CD4-positive, alpha-beta T cell (primary cell): ENCODE measurements at regions not wholly inside any gene's neighbourhood (a gene's known extent, or its start where the extent isn't known, plus 50 kb on each side); places are given as distances from the start of the nearest gene placed in this dataset.

ENCODE experiments used
- ATAC-seq: fragments of 200-7000 bp; cut with Tn5 transposase; one replicate; pipeline ENCODE4 v1.10.0; 2022; ENCODE audit warnings: mild to moderate bottlenecking; ENCODE audit not compliant: poor library complexity
- CTCF ChIA-PET: fragments of 350-600 bp; sonication (Branson Sonifier 250); formaldehyde crosslinking; loops from one replicate; lab custom pipeline; 2021; ENCODE audit warnings: antibody characterized with exemption, inconsistent platforms; lab: Charles Lee
- POLR2A ChIA-PET: fragments of 350-600 bp; sonication (Branson Sonifier 250); formaldehyde crosslinking; loops from one replicate; lab custom pipeline; 2021; ENCODE audit warnings: antibody characterized with exemption, inconsistent platforms; lab: Charles Lee
- DNase-seq, 14 experiments: peaks; one replicate each; pipeline ENCODE4 v3.0.0-alpha.2; 2013 to 2020; ENCODE audit warnings: mixed read lengths in 2 of 14
- H3K27ac ChIP-seq, 2 donors: one replicate each; pipeline versions ENCODE4 v1.5.1 to v1.7.0; 2013; ENCODE audit warnings: low read length in 2 of 2, low read depth in 1 of 2, mild to moderate bottlenecking in 1 of 2
- H3K27me3 ChIP-seq, 2 experiments: 1 replicate in 1 of 2; 2 replicates in 1 of 2; pipeline versions ENCODE4 v1.6.1 to v1.7.0; 2013; ENCODE audit warnings: low read length in 2 of 2, control low read depth in 1 of 2, mild to moderate bottlenecking in 1 of 2, moderate library complexity in 1 of 2; ENCODE audit not compliant: insufficient read depth in 2 of 2, control insufficient read depth in 1 of 2
- H3K36me3 ChIP-seq: one replicate; pipeline ENCODE4 v1.6.1; 2013; ENCODE audit warnings: low read length, control low read depth; ENCODE audit not compliant: insufficient read depth
- H3K4me1 ChIP-seq: one replicate; pipeline ENCODE4 v1.6.1; 2013; ENCODE audit warnings: low read length, control low read depth; ENCODE audit not compliant: insufficient read depth
- H3K4me3 ChIP-seq: one replicate; pipeline ENCODE4 v1.5.1; 2013; ENCODE audit warnings: mild to moderate bottlenecking, low read length, moderate library complexity
- H3K9me3 ChIP-seq, 2 experiments: 1 replicate in 1 of 2; 2 replicates in 1 of 2; pipeline versions ENCODE4 v1.6.1 to v1.7.0; 2013; ENCODE audit warnings: low read length in 2 of 2, mild to moderate bottlenecking in 2 of 2, control low read depth in 1 of 2, moderate library complexity in 1 of 2; ENCODE audit not compliant: control insufficient read depth in 1 of 2, insufficient read depth in 1 of 2
- H3K27ac Mint-ChIP-seq: one replicate; pipeline ENCODE4 v1.8.0; 2020; ENCODE audit warnings: mixed read lengths
- H3K27me3 Mint-ChIP-seq: one replicate; pipeline ENCODE4 v1.8.0; 2021; ENCODE audit warnings: mixed read lengths
- H3K36me3 Mint-ChIP-seq: one replicate; pipeline ENCODE4 v1.8.0; 2021; ENCODE audit warnings: low read depth, mixed read lengths
- H3K4me1 Mint-ChIP-seq: one replicate; pipeline ENCODE4 v1.8.0; 2021; ENCODE audit warnings: low read depth, mixed read lengths
- H3K4me3 Mint-ChIP-seq: one replicate; pipeline ENCODE4 v1.8.0; 2020; ENCODE audit warnings: mild to moderate bottlenecking, mixed read lengths
- H3K9me3 Mint-ChIP-seq: one replicate; pipeline ENCODE4 v1.8.0; 2020; ENCODE audit warnings: mixed read lengths
- CTCF ChIP-seq: fragments of 200-600 bp; IDR thresholded peaks from one replicate; pipeline ENCODE4 v1.8.0; 2022; ENCODE audit warnings: antibody characterized with exemption, mild to moderate bottlenecking
- intact Hi-C, 2 experiments: fragments of 100-400 bp; cut with DNase I in 1 of 2; cut with micrococcal nuclease in 1 of 2; formaldehyde crosslinking; loops; one replicate each; pipeline versions ENCODE4 v1.15.1 to v1.9.0; 2023 to 2025; cut with DNase I, micrococcal nuclease

- ChIA-PET POLR2A (no interaction called here), CTCF (no interaction called here)
- no peaks in the 10 kb centered on the region for H3K9me3 Mint-ChIP-seq
- no peak overlapping the region for H3K27ac Mint-ChIP-seq
- H3K36me3 Mint-ChIP-seq: no peaks in the 10 kb centered on the region
- peaks cover 58% of the 10 kb centered on the region for H3K27me3 Mint-ChIP-seq
- Histone ChIP-seq H3K27ac (no peak overlapping the region), H3K4me3 (no peak overlapping the region), H3K36me3 (no peaks in the 10 kb centered on the region), H3K9me3 (peaks cover 0 to 4% of the 10 kb centered on the region in 2 experiments), H3K4me1 (peaks cover 2% of the 10 kb centered on the region), H3K27me3 (peaks cover 27 to 40% of the 10 kb centered on the region in 2 experiments)
- ATAC-seq (no peak), DNase-seq (no peak)
- H3K4me1 Mint-ChIP-seq: peaks cover 10% of the 10 kb centered on the region
- intact Hi-C loops: no loop called here
- no peak overlapping the region for H3K4me3 Mint-ChIP-seq
- TF ChIP-seq CTCF: no peak
Observed at GRCh38 chr15:29567336-29567735, 254.9 kb downstream of the TJP1 start.

- Histone ChIP-seq H3K4me1 (peaks cover 2% of the 10 kb centered on the region), H3K27me3 (peaks cover 22 to 36% of the 10 kb centered on the region in 2 experiments), H3K9me3 (peaks cover 0 to 4% of the 10 kb centered on the region in 2 experiments), H3K36me3 (no peaks in the 10 kb centered on the region), H3K27ac (no peak overlapping the region), H3K4me3 (no peak overlapping the region)
- ATAC-seq (no peak), DNase-seq (no peak)
- no peak for TF ChIP-seq CTCF
- no peaks in the 10 kb centered on the region for H3K9me3 Mint-ChIP-seq
- POLR2A ChIA-PET: no interaction called here
- no peak overlapping the region for H3K27ac Mint-ChIP-seq
- H3K4me1 Mint-ChIP-seq: peaks cover 10% of the 10 kb centered on the region
- intact Hi-C loops: no loop called here
- no peaks in the 10 kb centered on the region for H3K36me3 Mint-ChIP-seq
- CTCF ChIA-PET: no interaction called here
- peaks cover 58% of the 10 kb centered on the region for H3K27me3 Mint-ChIP-seq
- no peak overlapping the region for H3K4me3 Mint-ChIP-seq
Observed at GRCh38 chr15:29566914-29567313, 255.4 kb downstream of the TJP1 start.

- peaks cover 15 to 20% of the 10 kb centered on the region in 2 experiments for H3K27me3 ChIP-seq
- Mint-ChIP-seq H3K27me3 (peaks cover 61% of the 10 kb centered on the region), H3K4me1 (no peaks in the 10 kb centered on the region), H3K4me3 (no peak overlapping the region), H3K9me3 (no peaks in the 10 kb centered on the region), H3K27ac (no peak overlapping the region), H3K36me3 (no peaks in the 10 kb centered on the region)
- ChIA-PET CTCF (no interaction called here), POLR2A (no interaction called here)
- DNase-seq (no peak), ATAC-seq (no peak)
- no peak overlapping the region for H3K27ac ChIP-seq
- no peak for TF ChIP-seq CTCF
- H3K36me3 ChIP-seq: no peaks in the 10 kb centered on the region
- intact Hi-C loops: no loop called here
- no peaks in the 10 kb centered on the region for H3K4me1 ChIP-seq
- H3K9me3 ChIP-seq: peaks cover 0 to 8% of the 10 kb centered on the region in 2 experiments
- no peak overlapping the region for H3K4me3 ChIP-seq
Observed at GRCh38 chr15:29563112-29563511, 259.2 kb downstream of the TJP1 start.
